Neural crest cell (in vitro differentiated cells): ENCODE measurements at regions not wholly inside any gene's neighbourhood (a gene's known extent, or its start where the extent isn't known, plus 50 kb on each side); places are given as distances from the start of the nearest gene placed in this dataset.
A peak's percentile ranks its signal among the peaks of the same experiment; 100 is the strongest.

Experiments
- DNase-seq: peaks from one replicate; pipeline ENCODE4 v3.0.0; 2021; ENCODE audit warnings: low read depth, mixed read lengths, low spot score
- H3K27ac Mint-ChIP-seq: one replicate; pipeline ENCODE4 v1.8.0; 2021; ENCODE audit warnings: mild to moderate bottlenecking, mixed read lengths; ENCODE audit not compliant: unreplicated experiment
- H3K27me3 Mint-ChIP-seq: 2 replicates; pipeline ENCODE4 v1.8.0; 2021; ENCODE audit warnings: low read depth, mild to moderate bottlenecking, mixed read lengths
- H3K36me3 Mint-ChIP-seq: 2 replicates; pipeline ENCODE4 v1.8.0; 2021; ENCODE audit warnings: low read depth, mild to moderate bottlenecking, mixed read lengths
- H3K4me1 Mint-ChIP-seq: 2 replicates; pipeline ENCODE4 v1.8.0; 2021; ENCODE audit warnings: mixed read lengths
- H3K4me3 Mint-ChIP-seq: one replicate; pipeline ENCODE4 v1.8.0; 2021; ENCODE audit warnings: mild to moderate bottlenecking, mixed read lengths
- H3K9me3 Mint-ChIP-seq: 2 replicates; pipeline ENCODE4 v1.8.0; 2021; ENCODE audit warnings: mixed read lengths
- CTCF ChIP-seq: fragments of 200-600 bp; sonication (generic); conservative IDR thresholded peaks from 2 replicates; pipeline ENCODE4 v1.5.0; 2021; ENCODE audit warnings: antibody characterized with exemption, mild to moderate bottlenecking

- no peaks in the 10 kb centered on the region for H3K9me3 Mint-ChIP-seq
- H3K4me3 Mint-ChIP-seq = no peak overlapping the region
- DNase-seq = no peak
- no peaks in the 10 kb centered on the region for H3K27me3 Mint-ChIP-seq
- H3K27ac Mint-ChIP-seq = peak overlapping the region; percentile 67
- peaks cover 46% of the 10 kb centered on the region for H3K4me1 Mint-ChIP-seq
- TF ChIP-seq CTCF = no peak
- no peaks in the 10 kb centered on the region for H3K36me3 Mint-ChIP-seq
Observed at GRCh38 chr5:139740138-139740991, 55.2 kb upstream of the PSD2 start.

DNA sequence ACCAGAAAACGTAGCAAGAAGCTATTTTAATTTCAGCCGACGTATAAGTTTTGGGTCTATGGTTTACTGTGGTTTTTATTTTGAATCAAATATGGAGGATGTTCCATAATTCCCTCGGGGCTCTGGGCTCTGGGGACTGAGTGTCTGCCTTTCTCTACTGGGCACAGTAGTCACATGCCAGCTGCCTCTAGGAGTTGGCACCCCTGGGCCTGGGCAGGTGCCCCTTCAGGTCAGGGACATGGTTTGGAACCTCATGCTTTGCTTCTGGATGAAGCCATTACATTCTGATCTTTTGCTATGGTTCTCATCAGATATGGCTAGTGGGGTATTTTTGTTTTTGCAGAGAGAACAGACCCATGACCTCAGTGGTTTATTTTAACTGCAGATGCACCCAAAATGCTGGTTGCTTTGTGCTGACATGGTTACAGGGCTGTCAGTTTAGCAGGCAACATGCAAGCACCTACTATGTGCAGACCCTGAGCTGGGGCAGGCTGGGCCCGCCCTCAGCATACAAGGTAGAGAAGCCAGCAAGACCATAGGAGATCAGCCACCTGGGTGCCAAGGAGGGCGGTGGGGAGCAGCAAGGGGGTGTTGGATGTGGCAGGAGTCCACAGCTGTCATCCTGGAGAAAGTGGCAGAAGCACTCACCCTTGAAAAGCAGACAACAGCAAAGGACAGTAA, 54.5 kb upstream of the PSD2 start:
- Mint-ChIP-seq H3K36me3 (no peaks in the 10 kb centered on the region), H3K9me3 (no peaks in the 10 kb centered on the region), H3K27me3 (peaks cover 2% of the 10 kb centered on the region), H3K27ac (no peak overlapping the region), H3K4me3 (no peak overlapping the region), H3K4me1 (peaks cover 47% of the 10 kb centered on the region)
- TF ChIP-seq CTCF = no peak
- DNase-seq = no peak

GRCh38 chr5:139741823-139742172, 53.8 kb upstream of the PSD2 start:
- Mint-ChIP-seq H3K36me3 (no peaks in the 10 kb centered on the region), H3K9me3 (no peaks in the 10 kb centered on the region), H3K27me3 (peaks cover 4% of the 10 kb centered on the region), H3K4me3 (no peak overlapping the region), H3K4me1 (peaks cover 52% of the 10 kb centered on the region), H3K27ac (no peak overlapping the region)
- DNase-seq = no peak
- TF ChIP-seq CTCF = no peak

DNA sequence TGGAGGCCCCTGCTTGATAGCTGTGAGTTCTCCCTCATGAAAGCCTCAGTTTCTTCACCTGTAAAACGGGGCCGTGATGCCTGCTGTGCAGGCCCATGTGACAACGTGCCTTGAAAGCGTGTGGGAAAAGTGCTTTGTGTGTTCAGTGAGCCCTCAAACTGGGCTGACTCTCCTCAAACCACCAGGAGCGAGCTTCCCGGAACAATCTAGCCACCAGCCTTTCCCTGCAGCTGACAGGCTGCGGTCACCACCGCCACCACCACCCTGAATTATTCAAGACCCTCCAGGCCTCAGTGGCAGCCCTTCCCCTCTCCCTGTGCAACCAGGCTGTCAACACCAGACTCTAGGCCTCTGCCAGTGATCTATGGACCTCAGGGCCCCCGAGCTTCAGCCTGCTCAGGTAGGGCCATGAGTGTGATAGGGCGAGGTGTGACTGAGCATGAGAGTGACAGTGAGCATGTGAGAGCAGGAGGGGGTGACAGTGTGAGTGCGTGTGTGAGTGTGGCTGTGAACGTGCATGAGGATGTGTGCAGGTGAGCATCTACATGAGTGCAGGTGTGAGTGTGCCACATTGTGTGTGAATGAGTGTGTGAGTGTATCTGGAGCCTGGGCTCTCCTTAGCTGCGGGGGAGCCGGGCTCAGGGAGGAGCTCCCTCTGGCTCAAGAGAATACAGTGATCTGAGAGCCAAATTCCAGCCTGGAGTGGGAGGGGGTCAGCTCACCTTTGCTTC, 53.3 kb upstream of the PSD2 start:
- no peak for DNase-seq
- Mint-ChIP-seq H3K4me3 (peak overlapping the region; percentile 2), H3K4me1 (peaks cover 57% of the 10 kb centered on the region), H3K9me3 (no peaks in the 10 kb centered on the region), H3K27me3 (peaks cover 8% of the 10 kb centered on the region), H3K36me3 (no peaks in the 10 kb centered on the region), H3K27ac (no peak overlapping the region)
- TF ChIP-seq CTCF = no peak

- no peak for TF ChIP-seq CTCF
- Mint-ChIP-seq H3K36me3 (no peaks in the 10 kb centered on the region), H3K27me3 (peaks cover 17% of the 10 kb centered on the region), H3K4me1 (peaks cover 66% of the 10 kb centered on the region), H3K9me3 (no peaks in the 10 kb centered on the region), H3K27ac (peak overlapping the region; percentile 16), H3K4me3 (no peak overlapping the region)
- DNase-seq = no peak
Observed at GRCh38 chr5:139743001-139743771, 52.4 kb upstream of the PSD2 start.
